Keratinocyte (primary cell): ENCODE measurements at regions not wholly inside any gene's neighbourhood (a gene's known extent, or its start where the extent isn't known, plus 50 kb on each side); places are given as distances from the start of the nearest gene placed in this dataset.

Experiments
- DNase-seq: peaks from one replicate; pipeline ENCODE4 v3.0.0-alpha.2; 2011; ENCODE audit warnings: low read depth, missing footprints, low spot score
- FAIRE-seq: peaks from 2 replicates; lab custom pipeline; 2011; peaks lifted over from hg19 to GRCh38; lab: Jason Lieb, UNC
- H2AFZ ChIP-seq: 2 replicates; pipeline ENCODE4 v1.6.0; 2012; ENCODE audit warnings: low read length, control low read depth, inconsistent platforms; ENCODE audit not compliant: control insufficient read depth
- H3K27ac ChIP-seq: 2 replicates; pipeline ENCODE4 v1.5.1; 2011; ENCODE audit warnings: low read length; ENCODE audit not compliant: control insufficient read depth, insufficient read depth
- H3K27me3 ChIP-seq: 3 replicates; pipeline ENCODE4 v1.6.0; 2011; ENCODE audit warnings: low read length; ENCODE audit not compliant: control insufficient read depth, insufficient read depth; ENCODE audit errors: extremely low read depth
- H3K36me3 ChIP-seq, 2 experiments: 2 replicates in 1 of 2; 3 replicates in 1 of 2; pipeline ENCODE4 v1.5.1; 2011; ENCODE audit warnings: low read length in 2 of 2, mild to moderate bottlenecking in 1 of 2; ENCODE audit not compliant: control insufficient read depth in 2 of 2, insufficient read depth in 2 of 2; ENCODE audit errors: extremely low read depth in 1 of 2
- H3K4me1 ChIP-seq: 3 replicates; pipeline ENCODE4 v1.5.1; 2011; ENCODE audit warnings: low read length; ENCODE audit not compliant: control insufficient read depth, insufficient read depth; ENCODE audit errors: extremely low read depth
- H3K4me2 ChIP-seq: 3 replicates; pipeline ENCODE4 v1.6.0; 2011; ENCODE audit warnings: low read depth, low read length; ENCODE audit not compliant: control insufficient read depth, insufficient read depth; ENCODE audit errors: extremely low read depth
- H3K4me3 ChIP-seq, 3 experiments: fragments of 200-600 bp in 1 of 3; sonication (generic) in 1 of 3; 2 replicates in 2 of 3; 3 replicates in 1 of 3; pipeline ENCODE4 v1.5.1; 2011 to 2016; ENCODE audit warnings: low read length in 3 of 3, mild to moderate bottlenecking in 3 of 3, control low read depth in 2 of 3, inconsistent platforms in 1 of 3, low read depth in 1 of 3, mixed read lengths in 1 of 3, mixed run types in 1 of 3, moderate library complexity in 1 of 3; ENCODE audit not compliant: control insufficient read depth in 2 of 3, insufficient read depth in 2 of 3; ENCODE audit errors: extremely low read depth in 1 of 3
- H3K79me2 ChIP-seq: 2 replicates; pipeline ENCODE4 v1.6.0; 2012; ENCODE audit warnings: low read length; ENCODE audit not compliant: control insufficient read depth, insufficient read depth
- H3K9ac ChIP-seq: 3 replicates; pipeline ENCODE4 v1.6.0; 2011; ENCODE audit warnings: low read length; ENCODE audit not compliant: control insufficient read depth, insufficient read depth; ENCODE audit errors: extremely low read depth
- H3K9me1 ChIP-seq: 3 replicates; pipeline ENCODE4 v1.6.0; 2011; ENCODE audit warnings: low read length; ENCODE audit not compliant: control insufficient read depth, insufficient read depth; ENCODE audit errors: extremely low read depth
- H3K9me3 ChIP-seq: 2 replicates; pipeline ENCODE4 v1.5.1; 2012; ENCODE audit warnings: low read depth, low read length; ENCODE audit not compliant: control insufficient read depth
- H4K20me1 ChIP-seq: 3 replicates; pipeline ENCODE4 v1.6.0; 2011; ENCODE audit warnings: low read length; ENCODE audit not compliant: control insufficient read depth, insufficient read depth; ENCODE audit errors: extremely low read depth
- CTCF ChIP-seq, 3 experiments: IDR thresholded peaks in 1 of 3; conservative IDR thresholded peaks in 1 of 3; optimal IDR thresholded peaks in 1 of 3; 2 replicates in 2 of 3; 3 replicates in 1 of 3; pipeline versions ENCODE3 to v1.5.1; 2011; ENCODE audit warnings: low read length in 3 of 3, mild to moderate bottlenecking in 3 of 3, moderate library complexity in 2 of 3, control low read depth in 1 of 3, inconsistent platforms in 1 of 3; ENCODE audit not compliant: insufficient read depth in 2 of 3; ENCODE audit errors: extremely low read depth in 1 of 3
- EZH2 ChIP-seq: IDR thresholded peaks from one replicate; pipeline ENCODE4 v1.6.1; 2012; ENCODE audit warnings: inconsistent platforms, mild to moderate bottlenecking, low read length, moderate library complexity
- dilution Hi-C: fragments of 300-500 bp; cut with MboI; formaldehyde crosslinking; loops from one replicate; pipeline ENCODE4 v1.7.0; 2020; ENCODE audit warnings: low sequenced_read_pairs; ENCODE audit not compliant: extremely low pct_ligation_motif_present

DNA sequence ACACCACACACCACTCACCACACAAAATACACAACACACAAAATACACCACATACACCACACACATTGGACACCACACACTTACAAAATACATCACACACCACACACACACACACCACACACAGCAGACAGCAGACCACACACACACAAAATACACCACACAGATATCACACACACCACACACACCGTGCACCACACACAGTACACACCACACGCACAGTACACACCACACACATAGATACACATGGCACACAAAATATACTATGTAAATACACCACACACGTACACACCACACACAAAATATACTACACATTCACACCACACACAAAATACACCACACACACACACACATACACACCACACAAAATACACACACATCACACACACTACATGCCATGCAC, 1243.5 kb downstream of the BRD1 start:
- no peak overlapping the region for H3K9ac ChIP-seq
- peaks cover 25% of the 10 kb centered on the region for H3K9me3 ChIP-seq
- H3K27ac ChIP-seq, result no peak overlapping the region
- H3K4me2 ChIP-seq, result no peak overlapping the region
- no peak overlapping the region for H2AFZ ChIP-seq
- TF ChIP-seq EZH2 (no peak), CTCF (optimal IDR thresholded peaks at IDR 0.05 in 1 of 3, IDR thresholded peaks at IDR 0.05 in 1 of 3, conservative IDR thresholded peaks at IDR 0.05 in 1 of 3; ENCODE audit: extremely low read depth in 1 of 3, insufficient read depth in 2 of 3, low read length in 3 of 3) (no peak)
- H3K4me1 ChIP-seq, result no peaks in the 10 kb centered on the region
- FAIRE-seq (no peak), DNase-seq (no peak)
- no peaks in the 10 kb centered on the region for H3K27me3 ChIP-seq
- H3K4me3 ChIP-seq, result no peak overlapping the region
- no peaks in the 10 kb centered on the region for H3K9me1 ChIP-seq
- H4K20me1 ChIP-seq, result no peaks in the 10 kb centered on the region
- no peaks in the 10 kb centered on the region for H3K36me3 ChIP-seq
- no peaks in the 10 kb centered on the region for H3K79me2 ChIP-seq
- dilution Hi-C loops, result no loop called here

DNA sequence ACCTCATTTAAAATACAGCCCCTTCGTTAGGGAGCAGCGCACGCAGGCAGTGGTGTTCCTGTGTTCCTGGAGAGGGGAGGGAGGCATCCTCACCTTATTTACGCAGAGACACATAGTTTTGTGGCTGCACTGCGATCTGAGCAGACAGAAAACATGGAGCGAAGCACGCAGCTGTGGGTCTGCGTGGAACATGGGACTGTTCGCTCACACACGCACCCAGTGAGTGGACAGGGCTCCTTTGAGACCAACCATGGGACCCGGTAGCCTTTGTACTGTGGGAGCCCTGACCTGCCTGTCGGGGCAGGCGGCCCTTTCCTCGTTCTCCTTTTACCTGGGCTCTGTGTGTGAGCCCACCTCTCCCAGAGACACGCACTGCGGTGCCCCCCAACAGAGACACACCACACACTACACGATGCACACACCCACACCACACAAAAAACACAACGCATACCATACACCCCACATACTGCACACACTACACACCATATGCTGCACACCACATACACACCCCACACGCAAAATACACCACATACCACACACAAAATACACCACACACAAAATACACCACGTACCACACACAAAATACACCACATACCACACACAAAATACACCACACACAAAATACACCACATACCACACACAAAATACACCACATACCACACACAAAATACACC, 1245.7 kb downstream of the BRD1 start:
- H3K9me3 ChIP-seq, result peaks cover 18% of the 10 kb centered on the region
- peaks cover 3% of the 10 kb centered on the region for H3K27me3 ChIP-seq
- no peak overlapping the region for H3K27ac ChIP-seq
- no peak for DNase-seq
- no peak overlapping the region for H3K9ac ChIP-seq
- TF ChIP-seq EZH2 (no peak), CTCF (optimal IDR thresholded peaks at IDR 0.05 in 1 of 3, IDR thresholded peaks at IDR 0.05 in 1 of 3, conservative IDR thresholded peaks at IDR 0.05 in 1 of 3; ENCODE audit: extremely low read depth in 1 of 3, insufficient read depth in 2 of 3, low read length in 3 of 3) (no peak)
- no peak overlapping the region for H2AFZ ChIP-seq
- H3K4me2 ChIP-seq, result no peak overlapping the region
- dilution Hi-C loops, result no loop called here
- H3K9me1 ChIP-seq, result no peaks in the 10 kb centered on the region
- H3K4me3 ChIP-seq, result no peak overlapping the region
- no peaks in the 10 kb centered on the region for H4K20me1 ChIP-seq
- FAIRE-seq, result no peak
- H3K36me3 ChIP-seq, result no peaks in the 10 kb centered on the region
- H3K79me2 ChIP-seq, result no peaks in the 10 kb centered on the region
- no peaks in the 10 kb centered on the region for H3K4me1 ChIP-seq
